ENCODE measurements at regions not wholly inside any gene's neighbourhood (a gene's known extent, or its start where the extent isn't known, plus 50 kb on each side); places are given as distances from the start of the nearest gene placed in this dataset.

- no peak overlapping the region for H3K4me3 ChIP-seq (ENCODE audit: low read depth, low read length)
- TF ChIP-seq CTCF (IDR thresholded peaks at IDR 0.05; ENCODE audit: insufficient read depth, low read length) = no peak
- DNase-seq (ENCODE audit: low read depth) = no peak
Observed at GRCh38 chr3:194971965-194972364, 286.3 kb downstream of the FAM43A start.

GRCh38 chr3:194972641-194973040 lies 287.0 kb downstream of the FAM43A start:
- no peak overlapping the region for H3K4me3 ChIP-seq (ENCODE audit: low read depth, low read length)
- no peak for DNase-seq (ENCODE audit: low read depth)
- no peak for TF ChIP-seq CTCF (IDR thresholded peaks at IDR 0.05; ENCODE audit: insufficient read depth, low read length)

GRCh38 chr3:194973366-194974000 lies 287.8 kb downstream of the FAM43A start:
- TF ChIP-seq CTCF (IDR thresholded peaks at IDR 0.05; ENCODE audit: insufficient read depth, low read length) = no peak
- no peak for DNase-seq (ENCODE audit: low read depth)
- no peak overlapping the region for H3K4me3 ChIP-seq (ENCODE audit: low read depth, low read length)

- no peak overlapping the region for H3K4me3 ChIP-seq (ENCODE audit: low read depth, low read length)
- no peak for DNase-seq (ENCODE audit: low read depth)
- TF ChIP-seq CTCF (IDR thresholded peaks at IDR 0.05; ENCODE audit: insufficient read depth, low read length) = no peak
Observed at GRCh38 chr3:194974468-194975135, 288.9 kb downstream of the FAM43A start.

- TF ChIP-seq CTCF (IDR thresholded peaks at IDR 0.05; ENCODE audit: insufficient read depth, low read length) = no peak
- DNase-seq (ENCODE audit: low read depth) = no peak
- H3K4me3 ChIP-seq (ENCODE audit: low read depth, low read length) = no peak overlapping the region
Observed at GRCh38 chr3:194976049-194976451, 290.4 kb downstream of the FAM43A start.

GRCh38 chr3:194976874-194977273 lies 291.2 kb downstream of the FAM43A start:
- no peak overlapping the region for H3K4me3 ChIP-seq (ENCODE audit: low read depth, low read length)
- no peak for TF ChIP-seq CTCF (IDR thresholded peaks at IDR 0.05; ENCODE audit: insufficient read depth, low read length)
- DNase-seq (ENCODE audit: low read depth) = no peak
